Stimulated activated CD8-positive, alpha-beta memory T cell treated with anti-CD3 and anti-CD28 coated beads, Interleukin-15, amount 100 ng/mL, for 4 hours (primary cell): ENCODE measurements at regions not wholly inside any gene's neighbourhood (a gene's known extent, or its start where the extent isn't known, plus 50 kb on each side); places are given as distances from the start of the nearest gene placed in this dataset.
"Not testable (repeated sequence)": the region's sequence is repeated elsewhere in the genome, so short reads cannot be mapped to it uniquely, and the experiment has no call there.

Experiments used
- DNase-seq, 2 donors: peaks; one replicate each; pipeline ENCODE4 v3.0.0-alpha.2; 2020; ENCODE audit warnings: low read depth in 2 of 2

GRCh38 chrX:4550018-4550417, 836.6 kb upstream of the PRKX start:
- DNase-seq = no peak

GRCh38 chrX:4547213-4547836, 833.9 kb upstream of the PRKX start:
- no peak for DNase-seq

- DNase-seq = not testable (repeated sequence)
Measured at GRCh38 chrX:4546178-4546577, 832.7 kb upstream of the PRKX start.

GRCh38 chrX:4528247-4528646, 814.8 kb upstream of the PRKX start:
- DNase-seq = no peak

GRCh38 chrX:4485912-4486311, 772.5 kb upstream of the PRKX start:
- no peak for DNase-seq

GRCh38 chrX:4484266-4484665, 770.8 kb upstream of the PRKX start:
- no peak for DNase-seq

GRCh38 chrX:4451591-4451990, 738.1 kb upstream of the PRKX start:
- DNase-seq = no peak

GRCh38 chrX:4450177-4450576, 736.7 kb upstream of the PRKX start:
- no peak for DNase-seq

- no peak for DNase-seq
Measured at GRCh38 chrX:4435905-4436304, 722.5 kb upstream of the PRKX start.

GRCh38 chrX:4397471-4397870, 684.0 kb upstream of the PRKX start:
- DNase-seq = no peak

- DNase-seq = no peak
Measured at GRCh38 chrX:4382273-4382672, 668.8 kb upstream of the PRKX start.

- DNase-seq = no peak
Measured at GRCh38 chrX:4380710-4381109, 667.3 kb upstream of the PRKX start.

GRCh38 chrX:4379071-4379470, 665.6 kb upstream of the PRKX start:
- DNase-seq = no peak

- no peak for DNase-seq
Measured at GRCh38 chrX:4373791-4374190, 660.3 kb upstream of the PRKX start.

- no peak for DNase-seq
Measured at GRCh38 chrX:4358577-4358976, 645.1 kb upstream of the PRKX start.

- no peak for DNase-seq
Measured at GRCh38 chrX:4322916-4323315, 609.5 kb upstream of the PRKX start.

- no peak for DNase-seq
Measured at GRCh38 chrX:4320436-4320947, 607.0 kb upstream of the PRKX start.

GRCh38 chrX:4315891-4316290, 602.4 kb upstream of the PRKX start:
- no peak for DNase-seq

GRCh38 chrX:4314586-4314985, 601.1 kb upstream of the PRKX start:
- DNase-seq = no peak

GRCh38 chrX:4277122-4277521, 563.7 kb upstream of the PRKX start:
- no peak for DNase-seq

GRCh38 chrX:4268676-4269075, 555.2 kb upstream of the PRKX start:
- no peak for DNase-seq

- no peak for DNase-seq
Measured at GRCh38 chrX:4265036-4265435, 551.6 kb upstream of the PRKX start.

- DNase-seq = no peak
Measured at GRCh38 chrX:4263030-4263803, 549.8 kb upstream of the PRKX start.
